HG02970 (cell line): ENCODE measurements at regions not wholly inside any gene's neighbourhood (a gene's known extent, or its start where the extent isn't known, plus 50 kb on each side); places are given as distances from the start of the nearest gene placed in this dataset.
"Not testable (repeated sequence)": the region's sequence is repeated elsewhere in the genome, so short reads cannot be mapped to it uniquely, and the experiment has no call there.

Source experiments
- ATAC-seq: cut with Tn5 transposase; IDR thresholded peaks from one replicate; pipeline ENCODE4 v1.9.1; 2021; ENCODE audit warnings: mild to moderate bottlenecking, moderate library complexity, moderate number of reproducible peaks; ENCODE audit not compliant: unreplicated experiment, low FRiP score

GRCh38 chr11:23314162-23314561 lies 453.9 kb upstream of the CCDC179 start:
- ATAC-seq = no peak

- ATAC-seq = no peak
Observed at GRCh38 chr11:23315286-23315685, 455.0 kb upstream of the CCDC179 start.

- no peak for ATAC-seq
Observed at GRCh38 chr11:23317816-23318215, 457.5 kb upstream of the CCDC179 start.

- ATAC-seq = no peak
Observed at GRCh38 chr11:23318670-23319069, 458.4 kb upstream of the CCDC179 start.

GRCh38 chr11:23320131-23320530 lies 459.9 kb upstream of the CCDC179 start:
- ATAC-seq = no peak

- ATAC-seq = not testable (repeated sequence)
Observed at GRCh38 chr11:23335586-23335985, 475.3 kb upstream of the CCDC179 start.

- no peak for ATAC-seq
Observed at GRCh38 chr11:23336961-23337360, 476.7 kb upstream of the CCDC179 start.

- no peak for ATAC-seq
Observed at GRCh38 chr11:23353611-23354010, 493.3 kb upstream of the CCDC179 start.

GRCh38 chr11:23359297-23359696 lies 499.0 kb upstream of the CCDC179 start:
- ATAC-seq = no peak

GRCh38 chr11:23364076-23364475 lies 503.8 kb upstream of the CCDC179 start:
- no peak for ATAC-seq

GRCh38 chr11:23370580-23371275 lies 510.5 kb upstream of the CCDC179 start:
- no peak for ATAC-seq

- ATAC-seq = no peak
Observed at GRCh38 chr11:23377909-23378308, 517.6 kb upstream of the CCDC179 start.

GRCh38 chr11:23391031-23391430 lies 530.8 kb upstream of the CCDC179 start:
- no peak for ATAC-seq

- no peak for ATAC-seq
Observed at GRCh38 chr11:23398052-23398451, 537.8 kb upstream of the CCDC179 start.

- ATAC-seq = no peak
Observed at GRCh38 chr11:23399995-23400394, 539.7 kb upstream of the CCDC179 start.

- ATAC-seq = no peak
Observed at GRCh38 chr11:23403210-23404185, 543.2 kb upstream of the CCDC179 start.

- no peak for ATAC-seq
Observed at GRCh38 chr11:23404225-23405160, 544.2 kb upstream of the CCDC179 start.

GRCh38 chr11:23405350-23405937 lies 545.2 kb upstream of the CCDC179 start:
- no peak for ATAC-seq

GRCh38 chr11:23406131-23406819 lies 546.0 kb upstream of the CCDC179 start:
- ATAC-seq = no peak

- no peak for ATAC-seq
Observed at GRCh38 chr11:23413057-23413456, 552.8 kb upstream of the CCDC179 start.
